ENCODE measurements at regions not wholly inside any gene's neighbourhood (a gene's known extent, or its start where the extent isn't known, plus 50 kb on each side); places are given as distances from the start of the nearest gene placed in this dataset.
"Not testable (repeated sequence)": the region's sequence is repeated elsewhere in the genome, so short reads cannot be mapped to it uniquely, and the experiment has no call there.

- TF ChIP-seq REST (IDR thresholded peaks at IDR 0.05); CTCF (IDR thresholded peaks at IDR 0.05; ENCODE audit: low read depth, low read length, missing input control); EGR1 (IDR thresholded peaks at IDR 0.05; ENCODE audit: low read depth in 2 of 2); TAF1 (conservative IDR thresholded peaks at IDR 0.05): not testable (repeated sequence)
- TF ChIP-seq, protein P1, sequence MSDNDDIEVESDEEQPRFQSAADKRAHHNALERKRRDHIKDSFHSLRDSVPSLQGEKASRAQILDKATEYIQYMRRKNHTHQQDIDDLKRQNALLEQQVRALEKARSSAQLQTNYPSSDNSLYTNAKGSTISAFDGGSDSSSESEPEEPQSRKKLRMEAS (IDR thresholded peaks at IDR 0.05) = not testable (repeated sequence)
Observed at GRCh38 chrX:121437666-121438065, 390.3 kb downstream of the GLUD2 start.
